AG09309 (cell line): ENCODE measurements at regions not wholly inside any gene's neighbourhood (a gene's known extent, or its start where the extent isn't known, plus 50 kb on each side); places are given as distances from the start of the nearest gene placed in this dataset.

ENCODE experiments used
- DNase-seq: peaks from one replicate; pipeline ENCODE4 v3.0.0-alpha.2; 2010; ENCODE audit warnings: low read depth
- H3K4me3 ChIP-seq: 2 replicates; pipeline ENCODE4 v1.5.1; 2011; ENCODE audit warnings: mild to moderate bottlenecking, low read depth, low read length, moderate library complexity; ENCODE audit not compliant: control insufficient read depth
- CTCF ChIP-seq: IDR thresholded peaks from 2 replicates; pipeline ENCODE4 v1.5.1; 2011; ENCODE audit warnings: mild to moderate bottlenecking, low read depth, low read length, inconsistent platforms; ENCODE audit not compliant: insufficient read depth, control insufficient read depth; ENCODE audit errors: missing control alignments

GRCh38 chr10:130432850-130433249, 296.7 kb downstream of the GLRX3 start:
- H3K4me3 ChIP-seq: no peak overlapping the region
- no peak for DNase-seq
- no peak for TF ChIP-seq CTCF

GRCh38 chr10:130434446-130435385, 298.5 kb downstream of the GLRX3 start:
- H3K4me3 ChIP-seq: no peak overlapping the region
- DNase-seq: no peak
- TF ChIP-seq CTCF: no peak

- no peak for DNase-seq
- H3K4me3 ChIP-seq: no peak overlapping the region
- TF ChIP-seq CTCF: no peak
Measured at GRCh38 chr10:130435961-130436360, 299.8 kb downstream of the GLRX3 start.

- no peak overlapping the region for H3K4me3 ChIP-seq
- no peak for TF ChIP-seq CTCF
- no peak for DNase-seq
Measured at GRCh38 chr10:130438861-130439260, 302.7 kb downstream of the GLRX3 start.

GRCh38 chr10:130439766-130440165, 303.6 kb downstream of the GLRX3 start:
- no peak for DNase-seq
- no peak for TF ChIP-seq CTCF
- no peak overlapping the region for H3K4me3 ChIP-seq

GRCh38 chr10:130440494-130440893, 304.3 kb downstream of the GLRX3 start:
- TF ChIP-seq CTCF: no peak
- no peak overlapping the region for H3K4me3 ChIP-seq
- DNase-seq: no peak
